Activated CD4-positive, alpha-beta T cell treated with anti-CD3 and anti-CD28 coated beads for 48 hours (primary cell): ENCODE measurements at regions not wholly inside any gene's neighbourhood (a gene's known extent, or its start where the extent isn't known, plus 50 kb on each side); places are given as distances from the start of the nearest gene placed in this dataset.

ENCODE experiments used
- DNase-seq: peaks from one replicate; pipeline ENCODE4 v3.0.0-alpha.2; 2020

GRCh38 chr5:171660434-171660833 lies 125.2 kb upstream of the SMIM23 start:
- no peak for DNase-seq

DNA sequence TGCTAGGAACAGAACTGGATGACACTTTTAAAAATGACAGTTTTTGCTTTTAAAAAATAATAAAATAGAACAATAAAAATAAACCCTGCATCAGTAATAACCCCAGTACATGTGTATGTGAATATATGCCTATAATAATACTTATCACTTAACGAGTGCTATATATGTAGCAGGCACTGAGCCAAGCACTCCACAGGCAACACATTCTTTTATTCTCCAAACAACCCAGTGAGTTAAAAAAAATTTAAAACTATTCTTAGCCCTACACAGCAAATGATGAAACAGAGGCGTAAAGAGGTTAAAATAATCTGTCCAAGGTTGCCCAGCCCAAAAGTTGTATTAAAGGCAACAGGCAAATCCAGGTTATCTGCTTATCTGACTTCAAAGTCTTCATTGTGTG lies 124.5 kb upstream of the SMIM23 start:
- no peak for DNase-seq

- DNase-seq: no peak
Observed at GRCh38 chr5:171663311-171664085, 122.1 kb upstream of the SMIM23 start.

- no peak for DNase-seq
Observed at GRCh38 chr5:171664489-171664888, 121.1 kb upstream of the SMIM23 start.

- no peak for DNase-seq
Observed at GRCh38 chr5:171666815-171667214, 118.8 kb upstream of the SMIM23 start.

GRCh38 chr5:171667341-171668096 lies 118.1 kb upstream of the SMIM23 start:
- no peak for DNase-seq

- no peak for DNase-seq
Observed at GRCh38 chr5:171668097-171668412, 117.6 kb upstream of the SMIM23 start.

GRCh38 chr5:171669571-171669970 lies 116.0 kb upstream of the SMIM23 start:
- DNase-seq: no peak

GRCh38 chr5:171672556-171672955 lies 113.1 kb upstream of the SMIM23 start:
- no peak for DNase-seq

GRCh38 chr5:171673328-171673727 lies 112.3 kb upstream of the SMIM23 start:
- no peak for DNase-seq

DNA sequence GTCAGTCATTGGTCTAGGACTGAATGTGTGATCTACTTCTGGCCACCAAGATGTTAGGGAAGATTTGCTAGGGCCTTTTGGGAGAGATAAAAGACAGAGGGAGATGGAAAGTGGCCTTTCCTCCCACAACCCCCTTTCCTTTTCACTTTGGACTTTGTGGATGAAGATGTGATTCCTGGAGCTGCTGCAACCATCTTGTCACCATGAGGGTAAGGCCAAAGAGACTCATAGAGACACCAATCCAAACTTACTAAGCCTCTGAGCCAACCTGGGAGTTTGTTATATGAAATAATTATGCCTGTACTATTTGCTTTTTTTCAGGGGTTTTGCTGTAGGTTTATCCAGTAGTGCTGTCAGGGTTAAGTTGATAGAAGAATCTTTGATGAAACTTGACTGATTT lies 111.8 kb upstream of the SMIM23 start:
- no peak for DNase-seq

DNA sequence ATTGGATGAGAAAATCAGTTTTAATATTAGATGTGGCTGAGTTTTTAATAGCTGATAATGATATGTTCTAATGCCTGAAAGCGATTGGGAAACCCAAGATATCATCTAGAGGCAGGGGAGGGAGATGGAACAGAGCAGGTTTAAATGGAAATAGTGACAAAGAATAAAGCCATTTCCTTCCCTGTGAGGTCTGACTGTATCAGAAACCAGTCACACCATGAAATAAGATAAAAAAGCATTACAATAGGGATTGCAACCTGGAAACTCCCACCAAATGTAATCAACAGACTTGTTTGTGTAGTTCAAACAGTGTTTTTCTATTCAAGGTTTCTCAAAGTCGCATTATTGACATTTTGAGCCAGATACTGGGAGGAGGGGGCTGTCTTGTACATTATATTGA lies 110.1 kb upstream of the SMIM23 start:
- DNase-seq: no peak

DNA sequence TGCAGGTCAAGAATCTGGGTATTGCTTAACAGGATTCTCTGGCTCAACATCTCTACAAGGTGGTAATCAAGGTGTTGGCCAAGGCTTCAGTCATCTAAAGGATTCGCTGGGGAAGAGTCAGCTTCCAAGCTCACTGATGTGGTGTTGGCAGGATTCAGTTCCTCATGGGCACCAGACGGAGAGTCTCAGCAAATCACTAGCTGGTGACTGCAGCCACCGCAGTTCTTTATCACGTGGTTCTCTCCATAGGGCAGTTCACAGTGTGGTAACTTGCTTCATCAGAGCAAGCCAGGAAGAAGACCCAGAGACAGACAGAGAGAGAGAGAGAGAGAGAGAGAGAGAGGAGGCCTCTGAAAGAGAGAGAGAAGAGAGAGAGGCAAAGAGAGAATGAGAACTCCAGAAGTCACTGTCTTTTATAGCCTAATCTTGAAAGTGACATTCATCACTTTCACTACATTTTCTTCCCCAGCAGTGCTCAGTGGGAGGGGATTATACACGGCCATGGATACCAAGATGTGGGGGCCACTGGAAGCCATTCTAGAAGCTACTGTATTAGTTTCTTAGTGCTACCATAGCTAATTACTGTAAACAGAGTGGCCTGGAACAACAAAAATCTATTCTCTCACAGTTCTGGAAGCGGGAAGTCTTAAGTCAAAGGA lies 109.2 kb upstream of the SMIM23 start:
- DNase-seq: no peak

GRCh38 chr5:171678646-171679045 lies 107.0 kb upstream of the SMIM23 start:
- DNase-seq: no peak

DNA sequence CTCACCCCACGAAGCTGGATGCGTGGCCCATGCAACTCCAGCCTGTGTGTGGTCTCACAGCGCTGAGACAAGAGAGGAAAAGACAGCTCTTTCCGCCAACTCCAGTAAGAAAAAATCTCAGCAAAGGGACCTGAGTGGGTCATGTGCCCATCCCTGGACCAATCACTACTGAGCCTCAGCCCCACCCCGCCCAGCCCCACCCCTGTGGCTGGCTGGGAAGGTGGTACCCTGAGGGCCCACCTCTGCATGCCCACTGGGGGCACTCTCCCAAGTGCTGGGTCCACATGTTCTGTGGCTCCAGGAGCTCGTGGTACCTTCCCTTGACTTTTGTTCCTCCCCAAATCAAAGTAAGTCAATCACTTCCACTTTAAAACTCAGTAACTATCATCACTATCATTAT lies 105.1 kb upstream of the SMIM23 start:
- no peak for DNase-seq

DNA sequence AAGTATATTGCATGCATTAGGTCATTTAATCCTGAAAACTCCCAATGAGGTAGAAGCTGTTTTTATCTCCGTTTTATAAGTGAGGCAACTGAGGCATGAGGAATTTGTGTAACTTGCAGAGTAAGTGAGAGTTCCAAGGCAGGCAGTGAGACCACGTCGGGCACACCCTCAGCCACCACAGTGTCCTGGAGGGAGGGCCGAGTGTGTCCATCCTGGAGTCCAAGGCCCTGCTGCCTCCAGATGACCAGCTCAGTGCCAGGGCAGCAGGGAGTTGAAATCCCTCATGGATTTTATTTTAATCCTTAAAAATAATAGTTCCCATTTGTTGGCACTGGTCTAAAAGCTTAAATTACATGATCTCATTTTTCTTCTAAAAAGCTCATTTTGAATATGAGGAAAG lies 104.6 kb upstream of the SMIM23 start:
- no peak for DNase-seq

DNA sequence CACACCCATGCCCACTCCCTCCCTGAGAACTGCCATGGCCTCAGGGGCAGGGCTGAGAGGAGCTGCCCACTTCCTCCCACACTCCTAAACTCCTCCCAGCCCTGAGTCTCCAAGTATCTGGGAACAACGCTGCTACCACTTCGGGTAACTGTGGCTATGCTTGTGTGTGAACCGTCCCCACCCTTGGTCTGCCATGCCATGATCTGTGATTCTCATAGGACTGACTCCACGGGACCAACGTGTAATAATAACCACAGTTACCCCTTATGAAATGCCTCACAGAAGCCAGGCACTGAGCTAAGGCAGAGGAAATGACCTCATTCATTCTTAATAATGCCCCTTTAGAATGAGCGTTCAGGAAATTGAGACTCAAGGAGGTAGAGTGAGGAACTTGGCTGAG lies 103.9 kb upstream of the SMIM23 start:
- no peak for DNase-seq

DNA sequence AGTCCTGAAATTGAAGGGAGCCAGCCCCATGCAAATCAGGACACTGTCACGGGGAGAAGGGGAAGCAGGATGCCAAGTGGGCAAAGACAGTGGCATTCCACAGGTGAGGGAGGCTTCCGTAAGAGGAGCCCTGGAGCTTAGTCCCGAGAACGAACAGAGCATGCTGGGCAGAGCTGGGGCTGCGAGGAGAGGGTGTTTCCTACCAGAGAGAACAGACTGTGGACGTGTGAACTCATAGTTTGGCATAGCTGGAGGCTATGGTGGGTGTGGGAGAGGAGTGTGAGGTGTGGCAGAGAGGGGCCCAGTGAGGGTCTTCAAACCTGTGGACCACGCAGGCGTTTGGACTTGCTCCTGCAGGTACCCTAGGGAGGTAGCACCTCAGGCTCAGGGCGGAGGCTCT lies 102.8 kb upstream of the SMIM23 start:
- no peak for DNase-seq

DNA sequence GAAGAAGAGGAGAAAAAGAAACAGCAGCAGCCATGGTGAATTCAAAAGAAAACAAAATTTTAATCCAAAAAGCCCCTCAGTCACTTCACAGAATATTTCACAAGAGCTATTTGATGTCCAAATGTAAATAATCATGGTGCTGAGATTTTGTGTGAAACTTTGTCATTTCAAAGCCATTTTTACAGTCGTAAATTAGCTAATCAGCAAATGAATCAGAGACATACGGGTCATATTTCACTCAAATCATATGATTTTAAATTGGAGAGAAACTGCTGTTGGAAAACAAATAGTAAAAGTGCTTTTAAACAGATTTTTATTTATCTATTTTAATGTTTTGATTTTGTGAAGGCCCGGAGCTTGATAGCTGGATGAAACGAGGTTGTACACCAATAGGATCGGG lies 101.4 kb upstream of the SMIM23 start:
- no peak for DNase-seq

GRCh38 chr5:171688696-171689495 lies 96.7 kb upstream of the SMIM23 start:
- DNase-seq: no peak

- no peak for DNase-seq
Observed at GRCh38 chr5:171689853-171690417, 95.7 kb upstream of the SMIM23 start.

DNA sequence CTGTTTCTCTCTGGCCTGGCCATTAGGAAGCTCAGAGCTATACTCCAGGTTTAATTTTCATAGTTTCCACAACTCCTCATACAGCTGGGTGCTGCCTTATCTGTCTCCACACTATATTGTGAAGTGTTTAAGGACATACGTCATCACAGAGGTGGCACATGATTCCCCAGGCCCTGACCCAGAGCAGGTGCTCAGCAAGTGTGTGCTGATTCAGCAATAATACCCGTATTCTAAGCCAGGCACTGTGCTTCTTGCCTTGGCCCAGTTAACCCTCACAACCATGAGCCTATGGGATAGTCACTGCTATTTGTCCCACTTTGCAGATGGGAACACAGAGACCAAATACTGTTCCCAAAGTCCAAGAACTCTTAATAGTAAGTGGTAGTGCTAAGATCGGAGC lies 93.5 kb upstream of the SMIM23 start:
- DNase-seq: no peak

DNA sequence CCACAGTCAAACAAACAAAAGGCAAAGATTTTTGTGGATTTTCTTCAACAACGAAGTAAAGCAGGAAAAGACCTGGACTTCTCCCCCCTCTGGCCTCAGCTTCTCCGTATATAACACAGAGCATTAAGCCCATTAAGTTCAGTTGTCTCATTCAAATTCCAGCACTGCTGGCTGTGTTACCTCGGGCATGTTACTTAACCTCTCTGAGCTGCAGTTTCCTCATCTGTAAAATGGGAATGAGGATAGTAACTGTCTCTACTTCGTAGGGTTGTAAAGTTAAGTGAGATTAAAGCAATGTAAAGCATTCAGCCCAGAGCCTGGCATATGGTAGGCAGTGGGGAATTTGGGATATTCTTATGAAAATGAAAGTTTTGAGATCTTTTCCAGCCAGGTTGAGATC lies 92.7 kb upstream of the SMIM23 start:
- no peak for DNase-seq
